HG03196 (cell line): ENCODE measurements at regions not wholly inside any gene's neighbourhood (a gene's known extent, or its start where the extent isn't known, plus 50 kb on each side); places are given as distances from the start of the nearest gene placed in this dataset.

Experiments used
- ATAC-seq: cut with Tn5 transposase; IDR thresholded peaks from one replicate; pipeline ENCODE4 v1.9.1; 2021; ENCODE audit not compliant: unreplicated experiment

GRCh38 chr4:159443975-159444374, 341.1 kb downstream of the RAPGEF2 start:
- ATAC-seq = no peak

GRCh38 chr4:159444678-159445077, 341.8 kb downstream of the RAPGEF2 start:
- ATAC-seq = no peak

GRCh38 chr4:159445692-159446091, 342.8 kb downstream of the RAPGEF2 start:
- ATAC-seq = no peak

- peak; percentile 99 for ATAC-seq
Measured at GRCh38 chr4:159446266-159446976, 343.5 kb downstream of the RAPGEF2 start.

- no peak for ATAC-seq
Measured at GRCh38 chr4:159447296-159447695, 344.4 kb downstream of the RAPGEF2 start.

- ATAC-seq = no peak
Measured at GRCh38 chr4:159451006-159451405, 348.1 kb downstream of the RAPGEF2 start.

- no peak for ATAC-seq
Measured at GRCh38 chr4:159455675-159456237, 352.9 kb downstream of the RAPGEF2 start.

GRCh38 chr4:159460371-159460770, 357.5 kb downstream of the RAPGEF2 start:
- no peak for ATAC-seq

- ATAC-seq = no peak
Measured at GRCh38 chr4:159463235-159463634, 360.4 kb downstream of the RAPGEF2 start.

- no peak for ATAC-seq
Measured at GRCh38 chr4:159464302-159464701, 361.4 kb downstream of the RAPGEF2 start.

- no peak for ATAC-seq
Measured at GRCh38 chr4:159476886-159477285, 374.0 kb downstream of the RAPGEF2 start.

- no peak for ATAC-seq
Measured at GRCh38 chr4:159480826-159481225, 377.9 kb downstream of the RAPGEF2 start.

- no peak for ATAC-seq
Measured at GRCh38 chr4:159481936-159482335, 379.1 kb downstream of the RAPGEF2 start.

- no peak for ATAC-seq
Measured at GRCh38 chr4:159483110-159483781, 380.4 kb downstream of the RAPGEF2 start.

GRCh38 chr4:159483782-159484741, 381.2 kb downstream of the RAPGEF2 start:
- no peak for ATAC-seq

- no peak for ATAC-seq
Measured at GRCh38 chr4:159484864-159485263, 382.0 kb downstream of the RAPGEF2 start.

GRCh38 chr4:159487284-159487747, 384.4 kb downstream of the RAPGEF2 start:
- peak; percentile 93 for ATAC-seq

GRCh38 chr4:159489646-159490045, 386.8 kb downstream of the RAPGEF2 start:
- ATAC-seq = no peak

GRCh38 chr4:159495515-159496236, 392.8 kb downstream of the RAPGEF2 start:
- no peak for ATAC-seq

GRCh38 chr4:159496248-159496647, 393.4 kb downstream of the RAPGEF2 start:
- no peak for ATAC-seq
